Uterus (tissue), 2 donors: ENCODE measurements at regions not wholly inside any gene's neighbourhood (a gene's known extent, or its start where the extent isn't known, plus 50 kb on each side); places are given as distances from the start of the nearest gene placed in this dataset.

Experiments
- POLR2A ChIP-seq, 2 donors: fragments of 450-650 bp; IDR thresholded peaks; one replicate each; pipeline ENCODE4 v1.6.1; 2016; ENCODE audit warnings: antibody characterized with exemption in 2 of 2, mild to moderate bottlenecking in 1 of 2, moderate library complexity in 1 of 2
- TF ChIP-seq, protein P1 (sequence below), 4 experiments: fragments of 200-600 bp in 2 of 4; fragments of 450-650 bp in 2 of 4; sonication (generic) in 2 of 4; IDR thresholded peaks; one replicate each; pipeline ENCODE4 v1.5.1; 2016 to 2019; ENCODE audit warnings: antibody characterized with exemption in 4 of 4, mild to moderate bottlenecking in 2 of 4, moderate library complexity in 1 of 4

DNA sequence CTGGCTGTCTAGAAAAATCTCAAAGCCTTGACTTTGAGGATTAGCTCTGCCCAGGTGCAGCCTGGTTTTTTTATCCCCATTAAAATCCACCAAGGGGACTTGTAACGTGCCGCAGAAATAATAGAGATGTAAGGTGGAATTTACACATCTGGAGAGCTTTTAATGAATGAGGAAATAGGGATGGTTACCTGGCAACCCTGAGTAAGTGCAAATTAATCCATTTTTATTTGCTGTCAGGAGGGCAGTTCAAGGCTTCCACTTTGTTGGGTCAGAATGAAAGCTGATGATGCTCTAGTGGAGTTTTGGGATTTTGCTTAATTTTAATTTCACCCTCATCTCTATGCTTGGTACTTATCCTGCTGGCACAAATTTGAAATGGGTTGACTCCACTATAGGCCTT is 163.4 kb upstream of the CEP162 start:
- TF ChIP-seq, protein P1, sequence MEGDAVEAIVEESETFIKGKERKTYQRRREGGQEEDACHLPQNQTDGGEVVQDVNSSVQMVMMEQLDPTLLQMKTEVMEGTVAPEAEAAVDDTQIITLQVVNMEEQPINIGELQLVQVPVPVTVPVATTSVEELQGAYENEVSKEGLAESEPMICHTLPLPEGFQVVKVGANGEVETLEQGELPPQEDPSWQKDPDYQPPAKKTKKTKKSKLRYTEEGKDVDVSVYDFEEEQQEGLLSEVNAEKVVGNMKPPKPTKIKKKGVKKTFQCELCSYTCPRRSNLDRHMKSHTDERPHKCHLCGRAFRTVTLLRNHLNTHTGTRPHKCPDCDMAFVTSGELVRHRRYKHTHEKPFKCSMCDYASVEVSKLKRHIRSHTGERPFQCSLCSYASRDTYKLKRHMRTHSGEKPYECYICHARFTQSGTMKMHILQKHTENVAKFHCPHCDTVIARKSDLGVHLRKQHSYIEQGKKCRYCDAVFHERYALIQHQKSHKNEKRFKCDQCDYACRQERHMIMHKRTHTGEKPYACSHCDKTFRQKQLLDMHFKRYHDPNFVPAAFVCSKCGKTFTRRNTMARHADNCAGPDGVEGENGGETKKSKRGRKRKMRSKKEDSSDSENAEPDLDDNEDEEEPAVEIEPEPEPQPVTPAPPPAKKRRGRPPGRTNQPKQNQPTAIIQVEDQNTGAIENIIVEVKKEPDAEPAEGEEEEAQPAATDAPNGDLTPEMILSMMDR (IDR thresholded peaks at IDR 0.05), result no peak
- no peak for TF ChIP-seq POLR2A (IDR thresholded peaks at IDR 0.05)
